NT2/D1 (cell line): ENCODE measurements at regions not wholly inside any gene's neighbourhood (a gene's known extent, or its start where the extent isn't known, plus 50 kb on each side); places are given as distances from the start of the nearest gene placed in this dataset.

ENCODE experiments used
- DNase-seq: peaks from one replicate; pipeline ENCODE4 v3.0.0-alpha.2; 2011; ENCODE audit warnings: low read depth, low spot score
- H3K27me3 ChIP-seq: 2 replicates; pipeline ENCODE4 v1.6.0; 2011; ENCODE audit warnings: mild to moderate bottlenecking; ENCODE audit not compliant: insufficient read length, insufficient read depth
- H3K36me3 ChIP-seq: 2 replicates; pipeline ENCODE4 v1.6.1; 2011; ENCODE audit warnings: mild to moderate bottlenecking, low read length, mixed read lengths; ENCODE audit not compliant: insufficient read depth, insufficient read length
- H3K4me1 ChIP-seq: 2 replicates; pipeline ENCODE4 v1.5.1; 2011; ENCODE audit not compliant: insufficient read depth, insufficient read length
- H3K4me3 ChIP-seq: 2 replicates; pipeline ENCODE4 v1.5.1; 2011; ENCODE audit warnings: low read depth; ENCODE audit not compliant: insufficient read length
- H3K9ac ChIP-seq: 2 replicates; pipeline ENCODE4 v1.6.0; 2011; ENCODE audit warnings: low read depth; ENCODE audit not compliant: insufficient read length
- H3K9me3 ChIP-seq: 2 replicates; pipeline ENCODE4 v1.5.1; 2011; ENCODE audit warnings: mild to moderate bottlenecking, low read length; ENCODE audit not compliant: insufficient read depth
- SUZ12 ChIP-seq: IDR thresholded peaks from 2 replicates; pipeline ENCODE4 v1.6.1; 2011; ENCODE audit not compliant: insufficient read length, insufficient read depth; ENCODE audit errors: extremely low read depth
- YY1 ChIP-seq: IDR thresholded peaks from 2 replicates; pipeline ENCODE4 v1.6.1; 2011; ENCODE audit not compliant: insufficient read length, insufficient read depth
- ZNF274 ChIP-seq: IDR thresholded peaks from 2 replicates; pipeline ENCODE4 v1.6.1; 2011; ENCODE audit warnings: mild to moderate bottlenecking, low read depth, low read length

GRCh38 chr1:231108516-231109302, 53.1 kb upstream of the TRIM67 start:
- Histone ChIP-seq H3K36me3 (no peaks in the 10 kb centered on the region), H3K9me3 (no peaks in the 10 kb centered on the region), H3K4me1 (no peaks in the 10 kb centered on the region), H3K4me3 (no peak overlapping the region), H3K27me3 (no peaks in the 10 kb centered on the region), H3K9ac (no peak overlapping the region)
- TF ChIP-seq SUZ12, result no peak
- no peak for TF ChIP-seq ZNF274
- TF ChIP-seq YY1, result no peak
- no peak for DNase-seq

- H3K36me3 ChIP-seq, result no peaks in the 10 kb centered on the region
- H3K4me1 ChIP-seq, result no peaks in the 10 kb centered on the region
- DNase-seq, result no peak
- H3K9ac ChIP-seq, result no peak overlapping the region
- no peaks in the 10 kb centered on the region for H3K27me3 ChIP-seq
- TF ChIP-seq ZNF274 (no peak), SUZ12 (no peak), YY1 (no peak)
- H3K9me3 ChIP-seq, result no peaks in the 10 kb centered on the region
- no peak overlapping the region for H3K4me3 ChIP-seq
These were observed 54.1 kb upstream of the TRIM67 start for GRCh38 chr1:231107600-231108326.

- no peaks in the 10 kb centered on the region for H3K27me3 ChIP-seq
- no peaks in the 10 kb centered on the region for H3K36me3 ChIP-seq
- no peaks in the 10 kb centered on the region for H3K9me3 ChIP-seq
- H3K9ac ChIP-seq, result no peak overlapping the region
- DNase-seq, result no peak
- no peak overlapping the region for H3K4me3 ChIP-seq
- TF ChIP-seq ZNF274, result no peak
- no peak for TF ChIP-seq SUZ12
- TF ChIP-seq YY1, result no peak
- H3K4me1 ChIP-seq, result no peaks in the 10 kb centered on the region
These were observed 54.7 kb upstream of the TRIM67 start for GRCh38 chr1:231107151-231107550.

GRCh38 chr1:231106347-231106746, 55.5 kb upstream of the TRIM67 start:
- DNase-seq, result no peak
- H3K9me3 ChIP-seq, result no peaks in the 10 kb centered on the region
- H3K4me1 ChIP-seq, result no peaks in the 10 kb centered on the region
- H3K9ac ChIP-seq, result no peak overlapping the region
- H3K36me3 ChIP-seq, result no peaks in the 10 kb centered on the region
- no peak for TF ChIP-seq ZNF274
- TF ChIP-seq SUZ12, result no peak
- no peak for TF ChIP-seq YY1
- no peaks in the 10 kb centered on the region for H3K27me3 ChIP-seq
- no peak overlapping the region for H3K4me3 ChIP-seq

- Histone ChIP-seq H3K9me3 (no peaks in the 10 kb centered on the region), H3K9ac (no peak overlapping the region), H3K4me1 (no peaks in the 10 kb centered on the region), H3K27me3 (no peaks in the 10 kb centered on the region), H3K4me3 (no peak overlapping the region), H3K36me3 (no peaks in the 10 kb centered on the region)
- DNase-seq, result no peak
- TF ChIP-seq ZNF274 (no peak), SUZ12 (no peak), YY1 (no peak)
These were observed 56.9 kb upstream of the TRIM67 start for GRCh38 chr1:231104917-231105316.

GRCh38 chr1:231103961-231104360, 57.9 kb upstream of the TRIM67 start:
- Histone ChIP-seq H3K27me3 (no peaks in the 10 kb centered on the region), H3K9me3 (no peaks in the 10 kb centered on the region), H3K9ac (no peak overlapping the region), H3K4me3 (no peak overlapping the region), H3K36me3 (no peaks in the 10 kb centered on the region), H3K4me1 (no peaks in the 10 kb centered on the region)
- no peak for DNase-seq
- TF ChIP-seq SUZ12, result no peak
- TF ChIP-seq YY1, result no peak
- TF ChIP-seq ZNF274, result no peak

- no peak for DNase-seq
- no peaks in the 10 kb centered on the region for H3K27me3 ChIP-seq
- H3K9ac ChIP-seq, result no peak overlapping the region
- TF ChIP-seq ZNF274, result no peak
- TF ChIP-seq YY1, result no peak
- no peak for TF ChIP-seq SUZ12
- no peak overlapping the region for H3K4me3 ChIP-seq
- no peaks in the 10 kb centered on the region for H3K9me3 ChIP-seq
- no peaks in the 10 kb centered on the region for H3K36me3 ChIP-seq
- no peaks in the 10 kb centered on the region for H3K4me1 ChIP-seq
These were observed 60.1 kb upstream of the FAM89A start for GRCh38 chr1:231099996-231100767.
